T-cell (primary cell): ENCODE measurements at regions not wholly inside any gene's neighbourhood (a gene's known extent, or its start where the extent isn't known, plus 50 kb on each side); places are given as distances from the start of the nearest gene placed in this dataset.
"Not testable (repeated sequence)": the region's sequence is repeated elsewhere in the genome, so short reads cannot be mapped to it uniquely, and the experiment has no call there.

Experiments used
- ATAC-seq, 4 experiments: fragments of 200-7000 bp in 3 of 4; fragments of 150-1000 bp in 1 of 4; cut with Tn5 transposase; replicated peaks in 1 of 4; 1 replicate in 3 of 4; 2 replicates in 1 of 4; pipeline ENCODE4 v1.10.0; 2021; ENCODE audit warnings: moderate library complexity in 3 of 4, mild to moderate bottlenecking in 2 of 4, moderate number of reproducible peaks in 1 of 4
- CTCF ChIA-PET, 2 donors: fragments of 300-600 bp; sonication (Branson Sonifier 250); formaldehyde crosslinking; loops; one replicate each; lab custom pipeline; 2022; ENCODE audit warnings: antibody characterized with exemption in 2 of 2; lab: Charles Lee
- POLR2A ChIA-PET, 2 donors: fragments of 300-600 bp; sonication (Branson Sonifier 250); formaldehyde crosslinking; loops; one replicate each; lab custom pipeline; 2022; ENCODE audit warnings: antibody characterized with exemption in 2 of 2; lab: Charles Lee
- DNase-seq, 35 experiments: peaks; one replicate each; pipeline versions ENCODE4 v3.0.0 to v3.0.0-alpha.2; 2013 to 2023
- H3K27ac ChIP-seq: one replicate; pipeline ENCODE4 v1.5.1; 2013; ENCODE audit warnings: low read length
- H3K27me3 ChIP-seq, 2 experiments: replicated peaks in 1 of 2; 1 replicate in 1 of 2; 2 replicates in 1 of 2; pipeline versions ENCODE4 v1.6.1 to v1.7.0; 2013; ENCODE audit warnings: low read length in 1 of 2, mixed read lengths in 1 of 2; ENCODE audit not compliant: control insufficient read depth in 2 of 2, insufficient read depth in 2 of 2; ENCODE audit errors: extremely low read depth in 1 of 2
- H3K36me3 ChIP-seq, 2 donors: 1 replicate in 1 of 2; 2 replicates in 1 of 2; pipeline versions ENCODE4 v1.6.1 to v1.7.0; 2013; ENCODE audit warnings: low read length in 1 of 2; ENCODE audit not compliant: control insufficient read depth in 2 of 2, insufficient read depth in 1 of 2; ENCODE audit errors: extremely low read depth in 1 of 2
- H3K4me1 ChIP-seq, 2 experiments: 1 replicate in 1 of 2; 2 replicates in 1 of 2; pipeline versions ENCODE4 v1.6.1 to v1.7.0; 2013; ENCODE audit warnings: low read length in 2 of 2, mixed read lengths in 1 of 2; ENCODE audit not compliant: insufficient read depth in 2 of 2, control insufficient read depth in 1 of 2; ENCODE audit errors: extremely low read depth in 1 of 2
- H3K4me3 ChIP-seq, 2 donors: 1 replicate in 1 of 2; 2 replicates in 1 of 2; pipeline versions ENCODE4 v1.5.1 to v1.7.0; 2013; ENCODE audit warnings: mild to moderate bottlenecking in 2 of 2, low read length in 1 of 2, moderate library complexity in 1 of 2; ENCODE audit not compliant: control insufficient read depth in 1 of 2; ENCODE audit errors: extremely low read depth in 1 of 2
- H3K9me3 ChIP-seq: 2 replicates; pipeline ENCODE4 v1.7.0; 2013
- H3K27ac Mint-ChIP-seq, 2 donors: one replicate each; pipeline ENCODE4 v1.8.0; 2020 to 2021; ENCODE audit warnings: mild to moderate bottlenecking in 2 of 2, mixed read lengths in 2 of 2
- H3K27me3 Mint-ChIP-seq, 2 donors: one replicate each; pipeline ENCODE4 v1.8.0; 2021 to 2022; ENCODE audit warnings: mixed read lengths in 2 of 2
- H3K36me3 Mint-ChIP-seq: one replicate; pipeline ENCODE4 v1.8.0; 2021; ENCODE audit warnings: mixed read lengths
- H3K4me1 Mint-ChIP-seq, 3 donors: one replicate each; pipeline ENCODE4 v1.8.0; 2020 to 2022; ENCODE audit warnings: mixed read lengths in 3 of 3, mild to moderate bottlenecking in 1 of 3
- H3K4me3 Mint-ChIP-seq, 3 donors: one replicate each; pipeline ENCODE4 v1.8.0; 2020 to 2022; ENCODE audit warnings: mild to moderate bottlenecking in 3 of 3, mixed read lengths in 3 of 3, moderate library complexity in 3 of 3
- H3K9me3 Mint-ChIP-seq, 3 donors: one replicate each; pipeline ENCODE4 v1.8.0; 2020 to 2022; ENCODE audit warnings: mixed read lengths in 3 of 3
- WGBS: methylation state at CpG from one replicate; pipeline ENCODE4 v1.1.5; 2013; ENCODE audit warnings: missing lambda C conversion rate; ENCODE audit not compliant: insufficient coverage; 5-methylcytosine and 5-hydroxymethylcytosine counted together

GRCh38 chr12:128113250-128113649 lies 153.7 kb upstream of the TMEM132C start:
- not testable (repeated sequence) for ATAC-seq, H3K27me3 Mint-ChIP-seq, H3K4me3 ChIP-seq, H3K27ac Mint-ChIP-seq, H3K27ac ChIP-seq, H3K4me3 Mint-ChIP-seq, H3K27me3 ChIP-seq, H3K9me3 ChIP-seq, DNase-seq, H3K36me3 ChIP-seq, H3K36me3 Mint-ChIP-seq, H3K4me1 ChIP-seq, H3K4me1 Mint-ChIP-seq, H3K9me3 Mint-ChIP-seq
- POLR2A ChIA-PET, result interaction anchor here in 1 of 2 donors (0.6 kb wide), 1 partner anchor 64 kb away, joined by 4 read pairs; no protein-coding TSS in a partner anchor
- WGBS, result 82% methylated on average over 5 of the region's 5 CpGs
- CTCF ChIA-PET, result interaction anchor here in 1 of 2 donors (0.6 kb wide), 1 partner anchor 1987 kb away, joined by 6 read pairs; no protein-coding TSS in a partner anchor

GRCh38 chr12:128114485-128114884 lies 152.5 kb upstream of the TMEM132C start:
- Mint-ChIP-seq H3K27ac (no peak overlapping the region), H3K36me3 (no peaks in the 10 kb centered on the region), H3K9me3 (peaks cover 3 to 6% (median 4%) of the 10 kb centered on the region in 3 donors), H3K27me3 (no peaks in the 10 kb centered on the region), H3K4me1 (no peaks in the 10 kb centered on the region), H3K4me3 (no peak overlapping the region)
- no peak for ATAC-seq
- Histone ChIP-seq H3K27ac (no peak overlapping the region), H3K36me3 (no peaks in the 10 kb centered on the region), H3K4me3 (no peak overlapping the region), H3K4me1 (no peaks in the 10 kb centered on the region), H3K27me3 (peaks cover 0 to 3% of the 10 kb centered on the region in 2 experiments), H3K9me3 (no peaks in the 10 kb centered on the region)
- no peak for DNase-seq
- 88% methylated on average over 1 of the region's 2 CpGs for WGBS
- ChIA-PET CTCF (no interaction called here), POLR2A (no interaction called here)

- Mint-ChIP-seq H3K27ac (no peak overlapping the region), H3K4me1 (no peaks in the 10 kb centered on the region), H3K4me3 (no peak overlapping the region), H3K9me3 (peaks cover 3 to 6% (median 4%) of the 10 kb centered on the region in 3 donors), H3K27me3 (no peaks in the 10 kb centered on the region), H3K36me3 (no peaks in the 10 kb centered on the region)
- WGBS, result 100% methylated on average over 1 of the region's 5 CpGs
- Histone ChIP-seq H3K27me3 (no peaks in the 10 kb centered on the region), H3K4me1 (no peaks in the 10 kb centered on the region), H3K9me3 (no peaks in the 10 kb centered on the region), H3K36me3 (no peaks in the 10 kb centered on the region), H3K4me3 (no peak overlapping the region), H3K27ac (no peak overlapping the region)
- CTCF ChIA-PET, result no interaction called here
- ATAC-seq (no peak), DNase-seq (no peak)
- POLR2A ChIA-PET, result no interaction called here
These were observed 150.4 kb upstream of the TMEM132C start for GRCh38 chr12:128116537-128116936.

GRCh38 chr12:128120035-128120434 lies 146.9 kb upstream of the TMEM132C start:
- H3K9me3 ChIP-seq, result no peaks in the 10 kb centered on the region
- Mint-ChIP-seq H3K36me3 (no peaks in the 10 kb centered on the region), H3K27me3 (no peaks in the 10 kb centered on the region), H3K4me1 (no peaks in the 10 kb centered on the region), H3K27ac (no peak overlapping the region), H3K4me3 (no peak overlapping the region), H3K9me3 (peaks cover 0 to 9% (median 6%) of the 10 kb centered on the region in 3 donors)
- H3K4me3 ChIP-seq, result no peak overlapping the region
- CTCF ChIA-PET, result no interaction called here
- DNase-seq (no peak), ATAC-seq (no peak)
- H3K4me1 ChIP-seq, result no peaks in the 10 kb centered on the region
- H3K27ac ChIP-seq, result no peak overlapping the region
- WGBS, result 81% methylated on average over 4 of the region's 4 CpGs
- no peaks in the 10 kb centered on the region for H3K27me3 ChIP-seq
- POLR2A ChIA-PET, result no interaction called here
- no peaks in the 10 kb centered on the region for H3K36me3 ChIP-seq

- H3K27ac ChIP-seq, result no peak overlapping the region
- ChIA-PET CTCF (no interaction called here), POLR2A (no interaction called here)
- Mint-ChIP-seq H3K27ac (no peak overlapping the region), H3K36me3 (no peaks in the 10 kb centered on the region), H3K4me3 (no peak overlapping the region), H3K27me3 (no peaks in the 10 kb centered on the region), H3K4me1 (no peaks in the 10 kb centered on the region), H3K9me3 (peaks cover 0 to 8% (median 3%) of the 10 kb centered on the region in 3 donors)
- H3K4me3 ChIP-seq, result no peak overlapping the region
- H3K9me3 ChIP-seq, result no peaks in the 10 kb centered on the region
- no peaks in the 10 kb centered on the region for H3K36me3 ChIP-seq
- 83% methylated on average over 1 of the region's 3 CpGs for WGBS
- no peak for ATAC-seq
- no peak for DNase-seq
- H3K27me3 ChIP-seq, result no peaks in the 10 kb centered on the region
- no peaks in the 10 kb centered on the region for H3K4me1 ChIP-seq
These were observed 145.5 kb upstream of the TMEM132C start for GRCh38 chr12:128121424-128121823.

GRCh38 chr12:128123096-128123495 lies 143.9 kb upstream of the TMEM132C start:
- no peaks in the 10 kb centered on the region for H3K27me3 Mint-ChIP-seq
- H3K4me3 Mint-ChIP-seq, result no peak overlapping the region
- Histone ChIP-seq H3K9me3 (no peaks in the 10 kb centered on the region), H3K27me3 (no peaks in the 10 kb centered on the region), H3K36me3 (no peaks in the 10 kb centered on the region), H3K4me3 (no peak overlapping the region), H3K27ac (no peak overlapping the region), H3K4me1 (no peaks in the 10 kb centered on the region)
- H3K9me3 Mint-ChIP-seq, result peaks cover 0 to 8% (median 7%) of the 10 kb centered on the region in 3 donors
- 87% methylated on average over 5 of the region's 8 CpGs for WGBS
- no peak overlapping the region for H3K27ac Mint-ChIP-seq
- no peaks in the 10 kb centered on the region for H3K4me1 Mint-ChIP-seq
- ChIA-PET CTCF (no interaction called here), POLR2A (no interaction called here)
- H3K36me3 Mint-ChIP-seq, result no peaks in the 10 kb centered on the region
- DNase-seq (no peak), ATAC-seq (no peak)

- DNase-seq (no peak), ATAC-seq (no peak)
- Histone ChIP-seq H3K27me3 (no peaks in the 10 kb centered on the region), H3K27ac (no peak overlapping the region), H3K36me3 (no peaks in the 10 kb centered on the region), H3K4me3 (no peak overlapping the region), H3K9me3 (no peaks in the 10 kb centered on the region), H3K4me1 (no peaks in the 10 kb centered on the region)
- H3K27ac Mint-ChIP-seq, result no peak overlapping the region
- H3K4me1 Mint-ChIP-seq, result no peaks in the 10 kb centered on the region
- H3K27me3 Mint-ChIP-seq, result no peaks in the 10 kb centered on the region
- 100% methylated on average over 1 of the region's 4 CpGs for WGBS
- H3K4me3 Mint-ChIP-seq, result no peak overlapping the region
- CTCF ChIA-PET, result no interaction called here
- peaks cover 2 to 7% (median 5%) of the 10 kb centered on the region in 3 donors for H3K9me3 Mint-ChIP-seq
- H3K36me3 Mint-ChIP-seq, result no peaks in the 10 kb centered on the region
- POLR2A ChIA-PET, result no interaction called here
These were observed 135.0 kb upstream of the TMEM132C start for GRCh38 chr12:128131955-128132354.
